ENCODE measurements at regions not wholly inside any gene's neighbourhood (a gene's known extent, or its start where the extent isn't known, plus 50 kb on each side); places are given as distances from the start of the nearest gene placed in this dataset.

GRCh38 chr2:104041351-104041750 is 812.6 kb upstream of the POU3F3 start:
- Histone ChIP-seq H3K27ac (ENCODE audit: low read depth, low read length) (no peak overlapping the region), H2BK120ac (replicated peaks; ENCODE audit: low read depth, low read length) (no peak overlapping the region), H3K4ac (replicated peaks; ENCODE audit: insufficient read length, low read depth, low read length) (no peak overlapping the region), H3K23ac (ENCODE audit: insufficient read length) (no peak overlapping the region), H4K5ac (ENCODE audit: insufficient read length, low read depth, low read length) (no peak overlapping the region), H4K91ac (replicated peaks; ENCODE audit: insufficient read length, low read length) (no peak overlapping the region), H3K4me2 (ENCODE audit: insufficient read depth in 1 of 2, low read depth in 2 of 2, low read length in 2 of 2) (0 out of 4 replicates have a peak overlapping the region, but pooled peaks of 1 of the 2 experiments have one; percentile 32), H3K9me3 (ENCODE audit: insufficient read depth in 2 of 2, low read depth in 1 of 2, low read length in 1 of 2) (no peaks in the 10 kb centered on the region), H3K9ac (replicated peaks in 1 of 4; ENCODE audit: extremely low read depth in 1 of 4, low read depth in 3 of 4, low read length in 3 of 4) (no peak overlapping the region), H2BK15ac (ENCODE audit: low read length) (no peak overlapping the region), H3K23me2 (ENCODE audit: low read depth, low read length) (no peaks in the 10 kb centered on the region; the same call in 1 of the 2 replicates), H3K14ac (ENCODE audit: insufficient read length) (no peak overlapping the region), H2AFZ (ENCODE audit: low read length) (no peak overlapping the region), H3K4me3 (ENCODE audit: extremely low read depth in 1 of 4, insufficient read depth in 2 of 4, low read depth in 3 of 4, low read length in 4 of 4) (no peak overlapping the region), H4K8ac (ENCODE audit: extremely low read depth, insufficient read depth, low read length) (no peak overlapping the region), H4K20me1 (replicated peaks in 1 of 2; ENCODE audit: control insufficient read depth in 1 of 2, insufficient read depth in 2 of 2, low read length in 2 of 2) (no peaks in the 10 kb centered on the region), H3K79me1 (ENCODE audit: low read depth, low read length) (no peaks in the 10 kb centered on the region), H3K36me3 (ENCODE audit: control insufficient read depth in 2 of 4, insufficient read depth in 4 of 4, low read length in 3 of 4) (no peaks in the 10 kb centered on the region), H3K79me2 (ENCODE audit: control insufficient read depth in 1 of 2, insufficient read depth in 2 of 2, low read length in 2 of 2) (no peaks in the 10 kb centered on the region), H2AK5ac (ENCODE audit: low read depth, low read length) (no peak overlapping the region), H3K56ac (replicated peaks; ENCODE audit: insufficient read length, low read depth, low read length) (no peak overlapping the region), H3K4me1 (replicated peaks in 1 of 4; ENCODE audit: control insufficient read depth in 3 of 4, insufficient read depth in 4 of 4, low read length in 3 of 4) (peaks cover 0 to 3% (median 0%) of the 10 kb centered on the region in 4 experiments; a peak in 1 of 7 replicates), H3K27me3 (replicated peaks in 1 of 4; ENCODE audit: control insufficient read depth in 3 of 4, extremely low read depth in 1 of 4, insufficient read depth in 3 of 4, low read length in 3 of 4) (no peaks in the 10 kb centered on the region), H2BK20ac (ENCODE audit: low read length) (no peak overlapping the region), H2BK12ac (ENCODE audit: low read depth, low read length) (no peak overlapping the region), H3K18ac (ENCODE audit: extremely low read depth, low read length) (no peak overlapping the region), H2BK5ac (ENCODE audit: low read depth, low read length) (no peak overlapping the region)
- CTCF ChIA-PET (ENCODE audit: partially characterized antibody), result no interaction called here
- POLR2A ChIA-PET (ENCODE audit: partially characterized antibody), result no interaction called here
- DNase-seq (ENCODE audit: low read depth in 1 of 2, low spot score in 2 of 2), result no peak
- no peak for FAIRE-seq
- TF ChIP-seq CHD1 (IDR thresholded peaks at IDR 0.05; ENCODE audit: low read depth, low read length) (no peak), SIX5 (IDR thresholded peaks at IDR 0.05; ENCODE audit: low read depth, low read length) (no peak), CTCF (IDR thresholded peaks at IDR 0.05; ENCODE audit: control extremely low read depth in 1 of 3, insufficient read depth in 1 of 3, low read depth in 1 of 3, low read length in 3 of 3) (no peak)

Data from H1 (cell line).